Peyer's patch (tissue), 4 donors: ENCODE measurements at regions not wholly inside any gene's neighbourhood (a gene's known extent, or its start where the extent isn't known, plus 50 kb on each side); places are given as distances from the start of the nearest gene placed in this dataset.

Experiments
- POLR2A ChIP-seq, 2 donors: fragments of 450-650 bp; IDR thresholded peaks; one replicate each; pipeline ENCODE4 v1.5.1; 2017; ENCODE audit warnings: antibody characterized with exemption in 2 of 2, mild to moderate bottlenecking in 2 of 2, moderate library complexity in 2 of 2
- TF ChIP-seq, protein P1 (sequence below), 6 experiments: fragments of 450-650 bp in 4 of 6; fragments of 200-600 bp in 2 of 6; sonication (generic) in 1 of 6; IDR thresholded peaks; one replicate each; pipeline ENCODE4 v1.5.1; 2017 to 2019; ENCODE audit warnings: antibody characterized with exemption in 6 of 6, mild to moderate bottlenecking in 3 of 6, moderate library complexity in 1 of 6

DNA sequence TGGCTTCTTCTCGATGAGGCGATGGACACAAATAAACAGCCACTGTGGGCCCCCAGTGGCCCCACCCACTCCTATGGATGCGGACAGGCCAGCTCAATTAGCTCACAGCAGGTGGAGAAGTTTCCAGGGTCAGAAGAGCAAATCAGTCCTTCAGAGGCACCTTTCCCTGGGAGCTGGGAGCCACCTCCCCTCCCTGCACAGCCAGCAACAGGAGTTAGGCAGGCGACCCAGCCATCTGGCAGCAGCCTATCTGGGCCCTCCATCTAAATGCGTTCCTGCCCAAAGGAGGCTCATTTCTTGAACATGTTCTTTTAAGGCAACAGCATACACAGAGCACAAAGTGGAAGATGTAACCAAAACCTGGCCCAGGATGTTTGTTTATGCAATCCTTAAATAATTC, 211.9 kb upstream of the ARRDC4 start:
- TF ChIP-seq, protein P1, sequence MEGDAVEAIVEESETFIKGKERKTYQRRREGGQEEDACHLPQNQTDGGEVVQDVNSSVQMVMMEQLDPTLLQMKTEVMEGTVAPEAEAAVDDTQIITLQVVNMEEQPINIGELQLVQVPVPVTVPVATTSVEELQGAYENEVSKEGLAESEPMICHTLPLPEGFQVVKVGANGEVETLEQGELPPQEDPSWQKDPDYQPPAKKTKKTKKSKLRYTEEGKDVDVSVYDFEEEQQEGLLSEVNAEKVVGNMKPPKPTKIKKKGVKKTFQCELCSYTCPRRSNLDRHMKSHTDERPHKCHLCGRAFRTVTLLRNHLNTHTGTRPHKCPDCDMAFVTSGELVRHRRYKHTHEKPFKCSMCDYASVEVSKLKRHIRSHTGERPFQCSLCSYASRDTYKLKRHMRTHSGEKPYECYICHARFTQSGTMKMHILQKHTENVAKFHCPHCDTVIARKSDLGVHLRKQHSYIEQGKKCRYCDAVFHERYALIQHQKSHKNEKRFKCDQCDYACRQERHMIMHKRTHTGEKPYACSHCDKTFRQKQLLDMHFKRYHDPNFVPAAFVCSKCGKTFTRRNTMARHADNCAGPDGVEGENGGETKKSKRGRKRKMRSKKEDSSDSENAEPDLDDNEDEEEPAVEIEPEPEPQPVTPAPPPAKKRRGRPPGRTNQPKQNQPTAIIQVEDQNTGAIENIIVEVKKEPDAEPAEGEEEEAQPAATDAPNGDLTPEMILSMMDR (IDR thresholded peaks at IDR 0.05): no peak
- no peak for TF ChIP-seq POLR2A (IDR thresholded peaks at IDR 0.05)
